DMS153 (cell line): ENCODE measurements at regions not wholly inside any gene's neighbourhood (a gene's known extent, or its start where the extent isn't known, plus 50 kb on each side); places are given as distances from the start of the nearest gene placed in this dataset.

Source experiments
- DNase-seq: peaks from one replicate; lab custom pipeline; 2025; lab: John Stamatoyannopoulos, UW

DNA sequence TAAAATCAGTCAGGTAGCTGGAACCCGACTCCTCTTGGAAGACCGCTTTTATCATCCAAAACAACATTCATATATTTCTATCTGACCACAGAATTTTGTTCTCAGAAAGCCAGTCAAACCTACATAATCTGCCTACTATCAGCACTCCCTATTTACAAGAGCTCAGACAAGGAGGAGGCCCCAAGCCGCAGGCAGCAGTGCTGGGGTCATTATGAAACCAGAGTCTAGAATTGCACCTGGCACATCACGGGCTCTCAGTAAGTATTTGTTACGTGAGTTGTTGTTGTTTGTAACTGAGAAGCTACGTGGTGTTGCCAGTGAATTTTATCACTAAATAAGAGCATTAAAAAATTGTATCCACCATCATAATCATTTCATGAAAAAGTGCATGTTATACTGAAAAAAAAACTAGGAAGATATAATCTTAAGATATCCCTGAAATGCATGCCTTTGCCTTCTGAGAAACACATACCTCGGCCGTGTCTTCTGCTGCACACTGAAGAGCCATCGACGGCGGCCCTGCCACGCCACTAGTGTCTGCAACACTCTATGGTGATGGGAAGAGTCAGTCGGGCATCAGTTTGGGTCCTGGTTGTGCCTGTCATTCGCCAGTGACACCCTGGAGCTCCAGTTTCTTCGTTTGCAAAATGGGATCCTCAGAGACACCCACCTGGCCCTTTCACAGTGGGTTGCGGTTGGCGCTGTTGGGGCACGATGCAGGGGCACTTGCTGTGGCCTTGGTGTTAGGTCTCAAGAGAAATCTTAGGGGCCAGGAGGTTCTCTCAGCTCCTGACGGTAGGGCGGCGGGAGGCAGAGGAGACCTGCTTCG is 505.9 kb downstream of the EIPR1 start:
- DNase-seq: no peak

DNA sequence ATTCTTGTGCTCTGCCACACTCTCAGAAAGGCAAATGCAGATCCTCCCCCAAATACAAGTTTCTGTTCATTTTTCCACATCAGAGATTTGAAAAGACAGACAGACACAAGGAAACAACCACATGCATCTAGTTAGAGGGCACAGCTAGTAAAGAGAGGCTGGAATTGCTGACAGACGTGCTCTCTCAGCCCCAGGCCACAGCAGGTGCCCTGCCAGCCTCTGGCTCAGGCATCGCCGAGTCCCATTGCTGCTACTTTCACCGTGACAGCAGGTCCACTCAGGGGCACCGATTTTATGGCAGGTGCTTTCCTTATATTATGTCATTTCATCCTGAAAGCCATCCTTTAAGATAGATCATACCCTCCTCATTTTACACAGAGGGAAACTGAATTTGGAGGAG is 507.5 kb downstream of the EIPR1 start:
- DNase-seq: no peak

DNA sequence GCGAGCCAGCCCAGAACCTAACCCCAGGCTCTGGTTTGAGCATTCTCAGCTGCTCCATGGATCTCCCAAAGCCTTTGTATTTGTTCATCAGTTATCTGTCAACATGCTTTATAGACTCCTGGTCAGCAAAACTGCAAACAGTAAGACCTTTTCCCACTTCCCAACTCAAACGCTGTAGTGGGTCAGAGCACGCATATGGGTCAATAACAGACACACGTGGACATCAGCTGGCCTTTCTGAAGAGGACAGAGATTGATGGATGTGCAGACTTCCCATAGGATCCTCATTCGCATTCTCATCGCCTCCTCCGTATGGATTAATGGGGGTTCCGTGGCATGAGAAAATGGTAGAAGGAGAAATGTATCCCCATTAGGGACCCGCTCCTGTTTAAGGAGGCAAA is 508.1 kb downstream of the EIPR1 start:
- no peak for DNase-seq

DNA sequence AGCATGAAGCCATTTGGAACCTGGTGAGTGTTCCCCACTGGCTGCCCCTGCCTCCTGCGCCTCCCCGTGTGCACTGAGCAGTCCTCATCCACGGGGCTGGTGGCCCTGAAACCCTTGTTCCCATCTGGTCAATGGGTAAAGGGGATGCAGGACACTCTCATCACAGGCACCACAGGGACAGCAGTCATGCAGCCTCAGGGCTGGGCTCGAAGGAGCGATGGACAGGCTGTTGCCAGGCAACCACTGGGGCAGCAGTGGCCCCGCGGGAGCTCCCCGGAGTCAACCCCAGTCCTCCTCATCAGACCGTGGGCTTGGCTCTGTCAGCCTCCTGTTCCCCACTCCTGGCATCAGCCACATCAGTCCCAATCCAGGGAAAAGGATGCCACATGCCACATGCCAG is 509.5 kb downstream of the EIPR1 start:
- DNase-seq: no peak

DNA sequence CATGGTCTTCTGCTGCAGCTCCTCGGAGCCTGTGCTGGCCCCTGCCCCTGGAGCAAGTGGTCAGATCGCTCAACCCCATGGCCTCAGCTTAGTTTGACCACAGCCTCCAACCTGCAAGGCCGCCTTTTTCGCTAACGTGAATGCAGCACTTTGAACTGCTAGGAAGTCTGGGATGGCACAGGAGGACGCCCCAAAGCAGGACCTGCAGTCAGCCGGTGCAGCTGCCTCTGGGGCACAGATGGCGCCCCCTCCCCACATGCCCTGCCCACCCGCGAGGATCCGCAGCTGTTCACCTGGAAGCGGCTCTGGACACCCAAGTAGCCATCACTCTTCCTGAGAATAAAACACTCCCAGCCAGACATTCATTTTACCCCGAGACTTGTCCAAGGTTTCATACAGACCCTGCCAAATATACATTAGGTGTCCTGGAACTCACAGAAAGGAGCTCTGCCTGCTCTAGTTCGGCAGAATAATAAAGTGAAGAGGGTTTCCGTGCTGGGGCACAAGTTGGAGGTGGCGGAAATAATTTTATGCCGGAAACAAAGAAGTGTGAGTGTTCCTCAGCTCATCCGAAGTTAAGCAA is 510.1 kb downstream of the EIPR1 start:
- DNase-seq: no peak

DNA sequence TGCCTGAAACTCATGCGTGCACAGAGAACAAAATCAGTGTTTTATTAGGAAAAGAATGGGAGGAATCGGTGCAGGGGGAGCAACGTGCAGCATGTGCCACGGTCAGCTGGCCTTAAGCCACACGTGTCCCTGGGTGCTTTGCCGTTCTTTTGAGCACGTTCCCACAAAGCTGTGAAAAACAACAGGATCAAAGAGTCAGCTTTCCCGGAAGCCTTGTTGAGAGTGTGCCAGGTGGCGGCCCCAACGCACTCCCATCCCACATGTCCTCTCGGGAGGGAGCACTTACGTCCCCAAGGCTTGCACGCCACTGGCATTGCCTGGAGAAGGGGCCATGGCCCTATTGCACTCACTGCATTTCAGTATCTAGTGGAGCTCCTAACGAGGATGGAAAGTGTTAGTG is 511.2 kb downstream of the EIPR1 start:
- DNase-seq: peak; percentile 59

DNA sequence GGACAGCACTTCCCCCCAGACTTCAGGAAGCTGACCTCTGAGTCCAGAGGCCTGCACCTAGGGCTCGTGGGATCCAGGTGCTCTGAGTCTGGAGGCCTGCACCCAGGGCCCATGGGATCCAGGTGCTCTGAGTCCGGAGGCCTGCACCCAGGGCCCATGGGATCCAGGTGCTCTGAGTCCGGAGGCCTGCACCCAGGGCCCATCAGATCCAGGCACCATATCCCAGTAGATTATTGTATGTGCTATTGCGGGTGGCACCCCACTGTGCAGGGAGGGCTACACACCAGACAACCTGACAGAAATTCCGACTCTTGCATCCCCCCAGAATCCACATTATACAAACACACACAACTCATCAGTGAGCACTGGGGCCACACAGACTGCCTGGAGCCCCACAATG is 515.2 kb downstream of the EIPR1 start:
- no peak for DNase-seq

DNA sequence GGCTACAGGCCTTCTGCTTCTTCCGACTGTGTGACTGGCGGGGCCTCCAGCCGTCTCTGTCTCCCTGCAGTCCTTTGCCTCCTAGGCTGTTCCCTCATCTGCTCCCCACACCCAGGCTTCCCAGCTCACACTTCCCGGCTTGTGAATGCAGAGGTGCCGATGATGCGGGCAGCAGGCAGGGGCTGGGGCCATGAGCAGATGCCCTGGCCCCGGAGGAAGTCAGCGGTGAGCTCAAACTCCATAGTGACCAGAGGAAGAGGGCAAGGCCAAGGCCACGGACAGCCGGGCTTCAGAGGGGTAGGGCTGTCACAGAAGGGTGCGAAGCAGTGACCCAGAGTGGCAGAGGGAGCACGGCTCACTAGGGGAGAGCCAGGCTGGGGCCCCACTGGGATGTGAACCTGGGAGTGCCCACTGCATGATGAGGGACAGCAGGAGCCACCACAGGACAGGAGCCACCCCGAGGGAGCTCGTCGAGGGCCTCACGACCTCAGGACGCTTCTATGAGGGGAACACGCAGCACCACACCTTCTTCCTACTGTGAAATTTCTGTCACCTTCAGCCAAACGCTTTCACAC is 515.9 kb downstream of the EIPR1 start:
- DNase-seq: no peak

DNA sequence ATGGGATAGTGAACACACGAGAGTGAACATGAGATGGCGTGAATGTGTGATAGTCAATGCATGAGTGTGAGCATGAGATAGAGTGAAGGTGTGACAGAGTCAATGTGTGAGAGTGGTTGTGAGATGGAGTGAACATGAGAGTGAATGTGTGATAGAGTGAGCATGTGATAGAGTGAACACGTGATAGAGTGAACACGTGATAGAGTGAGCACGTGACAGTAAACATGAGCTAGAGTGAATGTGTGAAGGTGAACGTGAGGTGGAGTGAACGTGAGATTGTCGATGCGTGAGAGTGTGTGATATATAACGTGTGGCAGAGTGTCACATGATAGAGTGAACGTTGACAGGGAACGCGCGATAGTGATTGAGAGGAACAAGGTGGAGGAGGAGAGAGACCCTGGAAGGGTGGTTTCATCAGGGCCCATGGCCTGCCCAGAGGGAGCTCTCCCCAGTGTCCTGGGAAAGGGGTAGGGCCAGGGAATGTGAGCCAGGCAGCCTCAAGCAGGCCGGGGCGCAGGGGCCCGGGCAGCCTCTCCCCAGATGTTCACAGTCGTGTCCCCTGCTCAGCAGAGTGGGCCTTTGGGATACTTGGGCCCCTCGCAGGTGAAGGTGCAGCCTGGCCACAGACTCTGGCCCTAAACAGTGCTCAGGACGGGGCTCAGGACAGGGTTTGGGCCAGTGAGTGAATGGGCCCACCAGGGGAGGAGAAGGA is 516.9 kb downstream of the EIPR1 start:
- no peak for DNase-seq

DNA sequence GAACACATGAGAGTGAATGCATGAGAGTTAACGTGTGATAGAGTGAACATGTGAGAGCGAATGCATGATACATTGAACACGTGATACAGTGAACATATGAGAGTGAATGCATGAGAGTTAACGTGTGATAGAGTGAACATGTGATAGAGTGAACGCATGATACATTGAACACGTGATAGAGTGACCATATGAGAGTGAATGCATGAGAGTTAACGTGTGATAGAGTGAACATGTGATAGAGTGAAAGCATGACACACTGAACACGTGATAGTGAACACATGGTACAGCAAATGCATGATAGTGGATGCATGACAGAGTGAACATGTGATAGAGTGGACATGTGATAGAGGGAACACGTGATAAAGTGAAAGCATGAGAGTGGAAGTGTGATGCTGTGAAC is 517.9 kb downstream of the EIPR1 start:
- DNase-seq: no peak

DNA sequence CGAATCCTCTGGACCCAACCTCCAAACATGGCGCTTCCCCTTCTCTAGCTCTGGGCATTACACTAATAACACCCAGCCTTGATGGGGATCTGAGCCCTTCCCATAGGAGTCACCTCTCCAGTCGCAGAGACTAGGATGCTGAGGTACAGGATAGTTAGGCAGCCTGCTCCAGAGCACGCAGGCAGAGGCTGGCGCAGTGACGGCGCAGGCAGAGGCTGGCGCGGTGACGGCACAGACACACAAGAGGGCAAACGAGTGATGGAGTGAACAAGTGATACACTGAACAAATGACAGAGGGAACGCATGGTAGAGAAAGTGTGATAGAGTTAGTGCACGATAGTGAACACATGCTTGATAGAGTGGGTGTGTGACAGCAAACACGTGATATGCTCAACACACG is 518.5 kb downstream of the EIPR1 start:
- no peak for DNase-seq

DNA sequence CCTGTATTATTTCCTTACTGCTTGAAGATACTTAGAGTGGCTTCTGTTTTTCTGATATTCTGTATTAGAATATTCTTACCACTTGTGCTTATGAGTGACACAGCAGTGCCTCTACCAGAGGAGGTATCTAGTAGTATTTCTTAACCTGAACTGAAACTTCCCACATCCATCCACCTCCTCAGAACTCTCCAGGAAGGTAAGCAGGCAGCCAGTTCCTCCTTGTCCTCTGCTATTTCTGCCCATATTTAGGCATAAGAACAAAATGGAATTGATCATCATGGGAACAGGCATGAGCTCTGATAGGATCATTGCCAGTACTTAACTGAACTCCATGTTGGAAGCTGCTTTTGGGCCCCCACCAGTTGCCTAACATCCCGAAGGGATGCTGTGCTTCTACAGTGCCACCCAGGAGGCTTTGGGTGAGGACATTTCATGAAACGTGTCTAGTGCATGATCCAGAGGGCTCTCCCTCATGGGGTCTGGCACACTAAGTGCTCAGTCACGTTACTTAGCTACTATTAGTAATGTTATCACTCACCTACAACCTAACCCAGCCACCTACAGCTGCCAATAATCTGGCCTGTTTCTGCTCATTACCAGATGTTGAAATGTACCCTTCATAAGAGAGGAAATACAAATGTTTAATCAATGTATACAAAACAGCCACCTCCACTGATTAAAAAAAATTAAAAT is 520.7 kb downstream of the EIPR1 start:
- no peak for DNase-seq

DNA sequence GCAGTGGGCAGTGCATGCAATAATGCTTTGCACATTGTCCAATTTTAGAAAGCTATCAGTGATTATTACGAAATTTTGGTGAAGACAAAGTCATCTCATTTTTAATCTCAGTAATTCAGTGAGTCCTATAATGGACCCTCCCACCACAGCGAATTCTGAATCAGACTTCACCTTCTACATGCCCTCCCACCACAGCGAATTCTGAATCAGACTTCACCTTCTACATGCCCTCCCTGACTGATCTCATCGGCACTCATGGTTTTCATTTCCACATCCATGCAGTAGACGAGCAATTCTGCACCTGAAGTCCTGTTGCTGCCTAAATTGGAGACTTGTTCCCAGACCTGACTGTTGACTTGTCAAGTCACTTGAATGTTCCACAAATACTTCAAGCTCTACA is 522.3 kb downstream of the EIPR1 start:
- no peak for DNase-seq

DNA sequence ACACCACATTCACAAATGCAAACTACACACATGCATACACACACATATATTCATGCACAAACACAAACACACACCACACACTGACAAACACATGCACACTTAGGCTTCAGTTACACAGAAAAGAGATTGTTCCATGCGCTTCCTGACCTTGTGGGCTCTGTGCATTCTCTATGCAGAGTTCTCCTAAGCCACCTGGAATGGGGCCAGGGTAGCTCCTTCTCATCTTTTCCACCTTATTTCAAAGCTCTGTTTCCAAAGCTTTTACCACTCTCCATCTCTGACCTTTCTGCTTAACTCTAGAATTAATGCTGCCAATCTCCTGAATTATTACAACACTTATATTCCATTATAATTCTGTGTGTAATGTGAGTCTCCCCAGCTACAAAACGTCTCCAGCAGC is 522.3 kb upstream of the MYT1L start:
- DNase-seq: no peak

DNA sequence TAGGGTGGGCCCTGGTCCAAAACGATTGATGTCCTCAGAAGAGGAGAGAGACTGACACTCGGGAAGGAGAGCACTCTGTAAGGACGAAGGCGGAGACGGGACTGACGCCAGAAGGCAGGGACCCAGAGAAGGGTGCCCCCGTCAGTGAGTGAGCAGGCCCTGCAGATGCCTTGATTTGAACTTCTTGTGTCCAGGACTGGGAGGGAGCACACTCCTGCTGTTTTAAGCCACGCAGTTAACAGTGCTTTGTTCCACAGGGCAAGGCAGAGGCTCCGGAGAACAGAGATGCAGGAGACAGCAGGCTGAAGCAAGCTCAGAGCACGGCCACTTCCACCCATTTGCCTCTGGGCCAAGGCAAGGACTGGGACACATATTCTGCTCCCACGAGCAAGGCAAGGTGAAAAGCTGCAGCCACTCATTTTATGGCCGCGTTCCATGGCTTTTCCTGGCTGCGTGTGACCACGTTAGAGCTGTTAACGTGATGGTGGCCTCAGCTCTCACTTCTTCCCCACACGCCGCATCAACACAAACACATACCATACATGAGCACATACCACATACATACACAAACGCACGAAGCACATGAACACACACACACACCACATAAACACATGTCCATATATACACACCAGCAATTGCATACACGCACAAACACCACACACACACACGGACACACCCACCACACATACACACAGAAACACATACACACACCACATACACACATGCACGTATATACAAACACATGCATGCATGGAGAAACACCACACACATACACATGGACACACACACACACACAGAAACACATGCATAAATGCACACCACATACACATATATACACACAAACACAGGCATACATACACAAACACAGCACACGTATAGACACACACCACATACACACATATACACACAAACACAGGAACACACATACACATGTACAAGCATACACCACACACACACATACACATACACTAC is 521.0 kb upstream of the MYT1L start:
- DNase-seq: no peak

DNA sequence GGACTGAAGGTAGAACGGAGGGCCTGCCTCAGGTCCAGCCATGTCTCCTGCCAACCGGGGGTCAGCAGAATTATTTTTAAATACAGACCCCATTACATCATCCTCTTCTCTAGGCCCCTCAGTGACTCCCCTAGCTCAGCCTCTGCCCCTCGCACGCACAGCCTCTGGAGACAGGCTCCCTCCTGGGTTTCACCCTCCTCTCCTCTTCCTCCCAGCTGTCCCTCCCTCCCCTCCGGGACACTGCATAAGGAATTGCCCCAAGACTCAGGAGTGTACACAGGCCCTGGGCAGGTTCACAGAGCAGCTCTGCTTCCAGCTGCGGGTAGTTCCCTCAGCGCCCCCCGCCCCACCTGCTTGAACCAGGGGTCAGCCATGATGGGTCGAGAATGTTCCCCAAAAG is 520.2 kb upstream of the MYT1L start:
- no peak for DNase-seq

DNA sequence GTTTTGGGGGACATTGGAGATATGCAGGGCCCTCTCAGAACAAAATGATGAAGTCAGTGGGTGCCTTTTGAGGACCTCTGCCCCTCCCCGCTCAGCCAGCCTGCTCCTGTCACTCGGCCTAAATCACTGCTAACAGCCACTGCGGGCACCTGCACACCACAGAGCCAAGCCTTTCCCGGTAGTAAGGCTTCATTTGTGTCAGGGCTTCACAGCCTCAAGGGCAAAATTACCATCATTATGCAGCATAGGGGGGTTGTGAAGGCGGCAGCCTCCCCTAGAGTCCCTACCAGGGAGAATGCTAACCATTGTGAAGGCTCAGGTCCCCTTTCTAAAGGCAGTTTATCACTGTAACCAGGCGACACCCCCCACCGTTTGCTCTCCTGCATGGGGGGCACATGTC is 519.8 kb upstream of the MYT1L start:
- no peak for DNase-seq

DNA sequence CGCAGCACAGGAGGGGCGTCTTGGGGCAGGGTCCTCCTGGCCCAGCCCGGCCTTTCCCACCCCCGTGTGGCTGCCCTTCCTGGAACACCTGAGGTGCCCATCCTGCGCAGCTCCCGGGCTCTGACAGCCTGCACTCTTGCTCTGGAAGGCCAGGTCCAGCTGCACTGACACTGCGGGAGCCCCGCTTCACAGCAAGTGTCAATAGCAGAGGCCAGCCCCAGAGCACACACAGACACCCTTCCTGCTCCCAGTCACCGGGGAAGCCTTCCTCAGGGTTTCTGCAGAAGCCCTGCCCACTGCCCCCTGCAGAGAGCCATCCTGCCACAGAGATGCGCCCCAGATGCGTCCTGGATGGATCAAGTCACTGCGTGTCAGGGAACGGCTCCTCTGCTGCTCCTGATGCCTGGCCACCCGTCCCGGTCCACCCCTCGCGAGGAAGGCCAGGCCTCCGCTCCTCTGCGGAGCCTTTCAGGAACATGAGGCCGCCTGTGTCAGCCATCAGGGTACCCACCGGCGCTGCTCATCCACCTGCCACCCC is 519.2 kb upstream of the MYT1L start:
- DNase-seq: no peak

DNA sequence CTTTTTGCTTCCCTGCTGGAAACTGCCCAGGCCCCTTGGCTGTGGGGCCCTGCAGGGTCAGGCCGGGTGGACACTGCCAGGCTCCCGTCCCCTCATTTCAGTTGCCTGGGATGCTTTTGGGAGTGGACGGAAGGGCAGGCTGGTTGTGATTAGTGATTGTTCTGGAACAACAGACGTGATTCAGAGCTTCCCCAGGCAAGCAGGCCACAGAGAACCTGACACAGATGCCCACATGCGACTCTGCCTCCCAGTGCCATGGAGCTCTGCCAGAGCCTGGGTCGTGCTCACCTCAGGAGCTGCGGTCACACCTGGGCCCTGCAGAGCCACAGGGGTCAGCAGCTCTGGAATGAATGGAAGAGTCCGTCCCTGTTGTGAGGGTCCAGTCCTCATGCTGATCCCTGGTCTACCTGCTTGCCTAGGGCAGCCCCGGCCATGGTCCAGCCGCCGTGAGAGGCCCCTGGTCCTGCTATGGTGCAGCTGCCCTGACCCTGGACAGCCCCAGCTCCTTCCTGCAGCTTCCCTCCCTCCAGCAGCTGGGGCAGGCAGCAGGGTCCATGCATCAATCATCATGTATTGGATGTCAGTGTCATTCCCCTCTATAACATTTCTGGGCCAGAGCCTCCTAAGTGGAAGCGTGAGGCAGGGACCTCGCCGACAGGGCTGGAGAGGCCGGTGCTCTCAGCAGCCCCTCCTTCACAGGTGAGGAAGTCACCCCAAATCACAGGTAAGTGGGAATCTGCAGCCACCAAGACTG is 518.6 kb upstream of the MYT1L start:
- no peak for DNase-seq
